ENCODE measurements at regions not wholly inside any gene's neighbourhood (a gene's known extent, or its start where the extent isn't known, plus 50 kb on each side); places are given as distances from the start of the nearest gene placed in this dataset.

GRCh38 chr7:116159711-116160110 lies 50.6 kb upstream of the TES start:
- TF ChIP-seq ZFX (IDR thresholded peaks at IDR 0.05; ENCODE audit: borderline replicate concordance) (no peak), CTCF (IDR thresholded peaks at IDR 0.05) (no peak)
- no peak overlapping the region for H3K27ac ChIP-seq
